PC-9 (cell line): ENCODE measurements at regions not wholly inside any gene's neighbourhood (a gene's known extent, or its start where the extent isn't known, plus 50 kb on each side); places are given as distances from the start of the nearest gene placed in this dataset.

Source experiments
- BruUV-seq: library from RNA; stranded (reverse); fragments of 400-500 nt; replicated peaks from 2 replicates; lab custom pipeline; 2021; lab: Mats Ljungman, UMichigan
- CTCF ChIA-PET: fragments of 300-600 bp; sonication (Branson Sonifier 250); formaldehyde crosslinking; loops from one replicate; lab custom pipeline; 2022; ENCODE audit warnings: antibody characterized with exemption; lab: Charles Lee
- POLR2A ChIA-PET: fragments of 300-600 bp; sonication (Branson Sonifier 250); formaldehyde crosslinking; loops from one replicate; lab custom pipeline; 2022; ENCODE audit warnings: antibody characterized with exemption; ENCODE audit not compliant: unreplicated experiment; lab: Charles Lee
- DNase-seq, 2 experiments: peaks; one replicate each; pipeline versions ENCODE4 v3.0.0 to v3.0.0-alpha.2; 2015 to 2022; ENCODE audit warnings: mixed read lengths in 1 of 2
- H2AFZ ChIP-seq: fragments of 200-600 bp; sonication (generic); 2 replicates; pipeline ENCODE4 v1.8.1; 2017; ENCODE audit warnings: antibody characterized with exemption
- H3F3A ChIP-seq: fragments of 200-600 bp; sonication (generic); 2 replicates; pipeline ENCODE4 v1.8.1; 2017; ENCODE audit warnings: antibody characterized with exemption, mild to moderate bottlenecking, low read depth; ENCODE audit not compliant: insufficient read depth
- H3K27ac ChIP-seq: fragments of 200-600 bp; sonication (generic); 2 replicates; pipeline ENCODE4 v1.6.1; 2016; ENCODE audit warnings: mixed run types
- H3K27me3 ChIP-seq: fragments of 200-600 bp; sonication (generic); 2 replicates; pipeline ENCODE4 v1.6.1; 2016; ENCODE audit warnings: low read depth, mixed run types; ENCODE audit not compliant: insufficient read depth
- H3K36me3 ChIP-seq: fragments of 200-600 bp; sonication (generic); 2 replicates; pipeline ENCODE4 v1.6.1; 2016; ENCODE audit warnings: low read depth, mixed run types
- H3K4me1 ChIP-seq: fragments of 200-600 bp; sonication (generic); replicated peaks from 2 replicates; pipeline ENCODE4 v1.6.1; 2016; ENCODE audit warnings: mixed run types; ENCODE audit not compliant: insufficient read depth
- H3K4me2 ChIP-seq: fragments of 200-600 bp; sonication (generic); 2 replicates; pipeline ENCODE4 v1.6.1; 2017; ENCODE audit warnings: mixed run types
- H3K4me3 ChIP-seq: fragments of 200-600 bp; sonication (generic); 2 replicates; pipeline ENCODE4 v1.6.1; 2016; ENCODE audit warnings: mixed run types
- H3K79me2 ChIP-seq: fragments of 200-600 bp; sonication (generic); 2 replicates; pipeline ENCODE4 v1.6.1; 2017; ENCODE audit warnings: low read depth, mixed run types
- H3K9me2 ChIP-seq: fragments of 200-600 bp; sonication (generic); 2 replicates; pipeline ENCODE4 v1.8.1; 2017; ENCODE audit warnings: mild to moderate bottlenecking; ENCODE audit not compliant: insufficient read depth
- H3K9me3 ChIP-seq: fragments of 200-600 bp; sonication (generic); 2 replicates; pipeline ENCODE4 v1.8.1; 2016; ENCODE audit warnings: low read depth; ENCODE audit not compliant: insufficient read depth
- H4K20me1 ChIP-seq: fragments of 200-600 bp; sonication (generic); 2 replicates; pipeline ENCODE4 v1.8.1; 2017; ENCODE audit not compliant: insufficient read depth
- CTCF ChIP-seq: fragments of 200-600 bp; sonication (generic); conservative IDR thresholded peaks from 2 replicates; pipeline ENCODE4 v1.6.1; 2017; ENCODE audit warnings: mixed run types, antibody characterized with exemption, mild to moderate bottlenecking, moderate library complexity
- EZH2 ChIP-seq: fragments of 200-600 bp; sonication (generic); IDR thresholded peaks from 2 replicates; pipeline ENCODE4 v1.8.0; 2017; ENCODE audit warnings: antibody characterized with exemption, low read depth
- intact Hi-C: fragments of 100-400 bp; cut with micrococcal nuclease; formaldehyde crosslinking; loops from one replicate; pipeline ENCODE4 v1.10.0; 2022; ENCODE audit not compliant: unreplicated experiment

DNA sequence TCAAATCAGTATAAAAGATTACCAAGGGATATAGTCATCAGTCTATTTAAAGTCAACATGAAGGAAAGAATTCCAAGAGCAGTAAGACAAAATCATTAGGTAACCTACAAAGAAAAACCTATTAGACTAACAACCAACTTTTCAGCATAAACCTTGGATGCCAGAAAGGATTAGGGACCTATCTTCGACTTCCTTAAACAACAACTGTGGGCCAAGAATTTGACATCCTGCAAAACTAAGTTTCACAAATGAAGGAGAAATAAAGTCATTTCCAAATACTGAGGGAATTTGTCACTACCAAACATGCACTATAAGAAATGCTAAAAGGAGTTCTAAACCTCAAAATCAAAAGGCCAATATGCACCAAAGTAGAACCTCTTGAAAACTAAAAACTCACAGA is 147.9 kb upstream of the TFPI start:
- intact Hi-C loops: no loop called here
- TF ChIP-seq EZH2: no peak
- no peak for TF ChIP-seq CTCF

DNA sequence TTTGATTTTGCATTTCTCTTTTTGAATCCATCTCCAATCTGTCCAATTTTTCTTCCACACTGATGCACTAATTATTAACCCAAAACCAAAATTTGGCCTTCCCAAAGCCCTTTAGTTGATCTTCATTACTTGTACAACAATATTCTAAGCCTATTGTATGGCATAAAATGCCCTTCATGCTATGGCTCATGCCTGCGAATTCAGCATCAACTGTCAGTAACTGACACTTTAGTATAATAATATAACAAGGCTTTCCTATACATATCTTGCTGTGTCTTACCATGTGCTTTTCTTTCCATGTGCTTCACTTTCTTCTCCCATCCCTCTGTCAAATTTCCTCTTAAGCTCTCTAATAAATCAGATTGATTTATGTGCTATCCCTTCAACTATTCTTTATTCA is 154.0 kb upstream of the TFPI start:
- TF ChIP-seq EZH2 (no peak), CTCF (no peak)
- Histone ChIP-seq H3K4me2 (no peak overlapping the region), H3K4me3 (no peak overlapping the region), H3K9me2 (no peaks in the 10 kb centered on the region), H4K20me1 (no peaks in the 10 kb centered on the region), H3K9me3 (no peaks in the 10 kb centered on the region), H3K36me3 (no peaks in the 10 kb centered on the region), H3K27ac (no peak overlapping the region), H3K79me2 (no peaks in the 10 kb centered on the region), H3F3A (no peaks in the 10 kb centered on the region), H3K27me3 (no peaks in the 10 kb centered on the region), H3K4me1 (no peaks in the 10 kb centered on the region), H2AFZ (no peak overlapping the region)
- ChIA-PET CTCF (no interaction called here), POLR2A (no interaction called here)
- no TSS peak for BruUV-seq
- no peak for DNase-seq
- intact Hi-C loops: no loop called here

More for the DNA sequence above, 147.9 kb upstream of the TFPI start:
- no peaks in the 10 kb centered on the region for H3K36me3 ChIP-seq
- no peaks in the 10 kb centered on the region for H3K9me3 ChIP-seq
- no peaks in the 10 kb centered on the region for H4K20me1 ChIP-seq
- no peaks in the 10 kb centered on the region for H3K27me3 ChIP-seq
- H3K27ac ChIP-seq: no peak overlapping the region
- no peaks in the 10 kb centered on the region for H3K79me2 ChIP-seq
- POLR2A ChIA-PET: no interaction called here
- H3K9me2 ChIP-seq: no peaks in the 10 kb centered on the region
- no peak overlapping the region for H2AFZ ChIP-seq
- H3K4me3 ChIP-seq: no peak overlapping the region
- no peaks in the 10 kb centered on the region for H3K4me1 ChIP-seq
- CTCF ChIA-PET: no interaction called here
- no peak for DNase-seq
- H3K4me2 ChIP-seq: no peak overlapping the region
- H3F3A ChIP-seq: no peaks in the 10 kb centered on the region
- no TSS peak for BruUV-seq

- H4K20me1 ChIP-seq: no peaks in the 10 kb centered on the region
- POLR2A ChIA-PET: no interaction called here
- H3F3A ChIP-seq: no peaks in the 10 kb centered on the region
- no peak overlapping the region for H2AFZ ChIP-seq
- BruUV-seq: no TSS peak
- no peak overlapping the region for H3K4me2 ChIP-seq
- no peaks in the 10 kb centered on the region for H3K9me2 ChIP-seq
- H3K4me3 ChIP-seq: no peak overlapping the region
- no peaks in the 10 kb centered on the region for H3K9me3 ChIP-seq
- intact Hi-C loops: no loop called here
- CTCF ChIA-PET: no interaction called here
- H3K36me3 ChIP-seq: no peaks in the 10 kb centered on the region
- no peaks in the 10 kb centered on the region for H3K79me2 ChIP-seq
- no peak for DNase-seq
- no peak for TF ChIP-seq CTCF
- TF ChIP-seq EZH2: no peak
- no peaks in the 10 kb centered on the region for H3K27me3 ChIP-seq
- H3K4me1 ChIP-seq: no peaks in the 10 kb centered on the region
- no peak overlapping the region for H3K27ac ChIP-seq
Measured at GRCh38 chr2:187709065-187709464, 154.8 kb upstream of the TFPI start.
